GM13977 (cell line): ENCODE measurements at regions not wholly inside any gene's neighbourhood (a gene's known extent, or its start where the extent isn't known, plus 50 kb on each side); places are given as distances from the start of the nearest gene placed in this dataset.

Experiments used
- DNase-seq: peaks from one replicate; pipeline ENCODE4 v3.0.0; 2012; ENCODE audit warnings: low spot score
- in situ Hi-C: fragments of 300-500 bp; cut with MboI; formaldehyde crosslinking; loops from one replicate; pipeline ENCODE4 v1.12.0; 2022; ENCODE audit warnings: low sequenced_read_pairs, low pct_unique_long_range_greater_than_20kb, mixed read lengths, inconsistent platforms; ENCODE audit not compliant: unreplicated experiment
- TF ChIP-seq, protein P1 (sequence below): IDR thresholded peaks from 2 replicates; pipeline ENCODE4 v1.5.1; 2012; ENCODE audit warnings: mild to moderate bottlenecking, control low read depth; ENCODE audit not compliant: insufficient read depth; ENCODE audit errors: extremely low read depth, missing control alignments

DNA sequence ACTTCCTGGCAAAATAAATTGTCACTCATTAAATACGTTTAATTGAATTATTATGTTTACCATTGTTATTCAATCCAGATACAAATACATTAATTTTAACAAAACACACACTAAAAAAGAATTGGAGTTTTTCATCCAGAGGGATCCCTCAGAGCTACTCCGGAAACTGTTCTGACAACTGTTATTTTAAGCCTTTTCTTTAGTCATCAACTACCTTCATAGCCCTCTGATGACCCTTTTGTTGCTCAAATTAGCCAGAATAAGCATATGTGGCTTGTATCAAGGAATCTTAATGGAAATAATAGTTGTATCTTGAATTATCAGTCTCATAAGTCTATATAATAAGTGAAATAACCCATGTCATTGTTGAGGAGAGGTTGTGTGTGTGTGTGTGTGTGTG is 405.4 kb upstream of the FAT3 start:
- in situ Hi-C loops = no loop called here
- TF ChIP-seq, protein P1, sequence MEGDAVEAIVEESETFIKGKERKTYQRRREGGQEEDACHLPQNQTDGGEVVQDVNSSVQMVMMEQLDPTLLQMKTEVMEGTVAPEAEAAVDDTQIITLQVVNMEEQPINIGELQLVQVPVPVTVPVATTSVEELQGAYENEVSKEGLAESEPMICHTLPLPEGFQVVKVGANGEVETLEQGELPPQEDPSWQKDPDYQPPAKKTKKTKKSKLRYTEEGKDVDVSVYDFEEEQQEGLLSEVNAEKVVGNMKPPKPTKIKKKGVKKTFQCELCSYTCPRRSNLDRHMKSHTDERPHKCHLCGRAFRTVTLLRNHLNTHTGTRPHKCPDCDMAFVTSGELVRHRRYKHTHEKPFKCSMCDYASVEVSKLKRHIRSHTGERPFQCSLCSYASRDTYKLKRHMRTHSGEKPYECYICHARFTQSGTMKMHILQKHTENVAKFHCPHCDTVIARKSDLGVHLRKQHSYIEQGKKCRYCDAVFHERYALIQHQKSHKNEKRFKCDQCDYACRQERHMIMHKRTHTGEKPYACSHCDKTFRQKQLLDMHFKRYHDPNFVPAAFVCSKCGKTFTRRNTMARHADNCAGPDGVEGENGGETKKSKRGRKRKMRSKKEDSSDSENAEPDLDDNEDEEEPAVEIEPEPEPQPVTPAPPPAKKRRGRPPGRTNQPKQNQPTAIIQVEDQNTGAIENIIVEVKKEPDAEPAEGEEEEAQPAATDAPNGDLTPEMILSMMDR = no peak
- no peak for DNase-seq

DNA sequence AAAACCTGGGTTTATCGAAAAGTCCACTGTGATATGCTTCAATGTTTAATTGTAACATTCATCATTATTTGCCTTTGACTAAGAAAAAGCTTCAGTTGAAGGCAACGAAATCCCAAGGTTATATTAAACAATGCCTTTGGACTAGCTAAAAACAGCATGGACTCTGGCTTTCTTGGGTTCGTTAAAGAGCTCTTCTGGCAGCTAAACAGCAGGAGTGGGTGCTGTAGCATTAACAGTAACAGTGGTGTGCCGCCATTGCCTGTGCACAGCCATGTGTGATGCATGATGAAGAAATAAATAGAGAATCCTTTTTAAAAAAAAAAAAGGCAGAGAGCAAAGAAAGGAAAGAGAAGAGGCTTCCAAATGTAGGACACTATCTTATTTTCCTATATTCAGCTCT is 406.6 kb upstream of the FAT3 start:
- in situ Hi-C loops = no loop called here
- TF ChIP-seq, protein P1 = no peak
- DNase-seq = no peak

DNA sequence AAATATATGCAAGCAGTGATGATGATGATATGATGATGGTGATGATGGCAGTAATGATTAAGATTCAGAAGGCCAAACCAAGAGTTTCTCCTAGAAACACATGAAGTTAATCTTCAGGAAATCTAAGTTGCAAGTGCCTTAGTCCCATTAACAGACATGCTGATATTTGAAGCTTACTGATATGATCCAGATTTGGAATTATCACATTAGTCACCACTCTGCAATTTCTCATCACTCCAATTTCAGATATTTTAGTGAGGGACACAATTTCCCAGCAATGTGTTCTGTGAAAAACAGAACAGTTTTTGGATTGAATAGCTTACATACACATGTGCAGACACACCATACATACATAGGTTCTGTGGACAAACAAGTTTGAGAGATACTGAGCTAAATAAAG is 411.4 kb upstream of the FAT3 start:
- no peak for DNase-seq
- in situ Hi-C loops = no loop called here
- TF ChIP-seq, protein P1 = no peak

DNA sequence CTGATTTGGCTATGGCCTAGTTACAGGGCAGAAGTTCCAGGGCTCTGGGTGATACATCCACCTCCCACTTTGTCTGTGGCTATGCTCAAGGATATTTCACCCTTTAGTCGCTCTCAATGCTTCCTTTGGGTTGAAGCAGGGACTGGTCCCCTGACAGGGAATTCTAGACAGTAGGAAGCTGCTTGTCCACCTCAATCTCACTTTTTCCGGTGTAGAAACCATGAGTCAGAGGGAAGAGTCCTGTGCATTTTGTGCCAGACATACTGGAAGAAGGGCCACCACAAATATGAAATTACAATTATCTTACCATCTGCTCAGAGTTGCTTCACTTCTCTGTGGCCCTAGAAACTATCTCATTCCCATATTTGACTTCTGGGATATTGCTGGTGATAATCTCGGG is 413.7 kb upstream of the FAT3 start:
- TF ChIP-seq, protein P1 = no peak
- in situ Hi-C loops = no loop called here
- no peak for DNase-seq

DNA sequence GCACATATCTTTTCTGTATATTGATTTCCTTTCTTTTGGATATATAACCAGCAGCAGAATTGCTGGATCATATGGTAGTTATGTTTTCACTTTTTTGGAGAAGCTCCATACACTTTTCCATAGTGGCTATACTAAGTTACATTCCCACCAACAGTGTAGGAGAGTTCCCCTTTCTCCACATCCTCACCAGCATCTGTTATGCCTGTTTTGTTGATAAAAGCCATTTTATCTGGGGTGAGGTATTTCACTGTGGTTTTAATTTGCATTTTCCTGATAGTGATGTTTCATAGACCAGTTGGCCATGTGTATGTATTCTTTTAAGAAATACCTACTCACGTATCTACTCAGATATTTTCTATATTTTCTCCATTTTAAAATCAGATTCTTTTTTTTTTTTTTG is 419.3 kb upstream of the FAT3 start:
- TF ChIP-seq, protein P1 = no peak
- in situ Hi-C loops = no loop called here
- DNase-seq = no peak

DNA sequence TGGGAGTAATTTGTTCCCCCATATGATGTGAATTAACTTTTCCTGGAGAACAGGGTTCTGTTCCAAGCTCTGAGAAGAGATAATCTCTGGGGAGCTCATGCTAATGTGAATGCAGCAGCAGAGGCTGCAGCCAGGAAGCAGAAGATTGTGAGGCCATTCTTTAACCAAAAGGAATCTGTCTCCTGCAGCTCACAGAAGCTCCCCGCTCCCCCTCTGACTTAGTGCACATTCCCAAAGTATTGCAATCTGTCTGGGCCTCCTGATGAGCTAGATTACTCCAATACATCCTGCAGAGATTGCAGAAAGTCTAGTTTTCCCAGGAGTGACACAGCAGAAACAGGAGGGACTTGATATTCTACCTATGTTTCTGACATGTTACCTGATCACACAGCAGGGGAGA is 420.6 kb upstream of the FAT3 start:
- in situ Hi-C loops = no loop called here
- TF ChIP-seq, protein P1 = no peak
- no peak for DNase-seq

DNA sequence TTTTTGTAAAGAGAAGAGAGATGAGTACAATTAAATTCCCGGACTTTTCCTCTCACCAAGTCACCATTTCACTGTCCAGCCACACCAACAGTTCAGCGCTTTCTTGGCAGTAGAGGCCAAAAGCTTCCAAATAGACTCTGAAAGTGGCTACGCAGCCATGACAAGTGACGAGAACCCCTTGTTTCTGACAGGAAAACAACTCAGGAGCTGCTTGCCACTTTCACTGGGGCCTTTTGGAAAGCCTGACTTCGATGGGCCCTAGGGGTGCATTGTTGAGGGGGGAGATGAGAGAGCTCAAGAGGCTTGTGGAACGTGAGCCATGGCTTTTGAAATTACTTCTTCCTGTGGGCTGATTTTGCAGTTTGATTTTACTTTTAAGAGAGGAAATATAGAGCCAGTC is 422.1 kb upstream of the FAT3 start:
- in situ Hi-C loops = no loop called here
- no peak for DNase-seq
- TF ChIP-seq, protein P1 = no peak
